LNCaP clone FGC (cell line): ENCODE measurements at regions not wholly inside any gene's neighbourhood (a gene's known extent, or its start where the extent isn't known, plus 50 kb on each side); places are given as distances from the start of the nearest gene placed in this dataset.

ENCODE experiments used
- DNase-seq: peaks from one replicate; pipeline ENCODE4 v3.0.0-alpha.2; 2011; ENCODE audit warnings: low read depth
- H3K4me3 ChIP-seq: 2 replicates; pipeline ENCODE4 v1.5.1; 2011; ENCODE audit warnings: mild to moderate bottlenecking, low read depth, low read length, control low read depth
- TF ChIP-seq, protein P1 (sequence below): IDR thresholded peaks from 2 replicates; pipeline ENCODE4 v1.5.1; 2012; ENCODE audit warnings: mild to moderate bottlenecking; ENCODE audit not compliant: control insufficient read depth, insufficient read depth; ENCODE audit errors: extremely low read depth

DNA sequence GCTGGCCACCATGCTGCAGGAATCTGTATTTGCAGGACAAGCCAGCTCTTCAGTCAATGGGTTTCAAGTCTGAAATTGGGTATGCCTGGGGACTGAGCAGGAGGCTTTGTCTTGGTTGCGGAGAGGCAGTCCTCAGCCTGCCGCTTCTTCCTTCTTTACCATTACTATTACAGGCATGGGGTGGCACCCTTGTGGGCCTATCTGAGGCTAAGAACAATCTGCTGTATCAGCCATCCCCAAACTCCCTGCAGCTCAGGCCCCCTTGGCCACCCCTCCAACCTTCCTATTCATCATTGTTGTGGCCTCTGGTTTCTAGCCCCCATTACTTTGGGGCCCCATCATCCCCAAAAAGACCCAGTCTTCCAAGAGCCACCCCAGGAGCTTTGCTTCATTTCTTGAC, 289.2 kb upstream of the FOXQ1 start:
- no peak for DNase-seq
- H3K4me3 ChIP-seq: no peak overlapping the region
- TF ChIP-seq, protein P1, sequence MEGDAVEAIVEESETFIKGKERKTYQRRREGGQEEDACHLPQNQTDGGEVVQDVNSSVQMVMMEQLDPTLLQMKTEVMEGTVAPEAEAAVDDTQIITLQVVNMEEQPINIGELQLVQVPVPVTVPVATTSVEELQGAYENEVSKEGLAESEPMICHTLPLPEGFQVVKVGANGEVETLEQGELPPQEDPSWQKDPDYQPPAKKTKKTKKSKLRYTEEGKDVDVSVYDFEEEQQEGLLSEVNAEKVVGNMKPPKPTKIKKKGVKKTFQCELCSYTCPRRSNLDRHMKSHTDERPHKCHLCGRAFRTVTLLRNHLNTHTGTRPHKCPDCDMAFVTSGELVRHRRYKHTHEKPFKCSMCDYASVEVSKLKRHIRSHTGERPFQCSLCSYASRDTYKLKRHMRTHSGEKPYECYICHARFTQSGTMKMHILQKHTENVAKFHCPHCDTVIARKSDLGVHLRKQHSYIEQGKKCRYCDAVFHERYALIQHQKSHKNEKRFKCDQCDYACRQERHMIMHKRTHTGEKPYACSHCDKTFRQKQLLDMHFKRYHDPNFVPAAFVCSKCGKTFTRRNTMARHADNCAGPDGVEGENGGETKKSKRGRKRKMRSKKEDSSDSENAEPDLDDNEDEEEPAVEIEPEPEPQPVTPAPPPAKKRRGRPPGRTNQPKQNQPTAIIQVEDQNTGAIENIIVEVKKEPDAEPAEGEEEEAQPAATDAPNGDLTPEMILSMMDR: no peak

DNA sequence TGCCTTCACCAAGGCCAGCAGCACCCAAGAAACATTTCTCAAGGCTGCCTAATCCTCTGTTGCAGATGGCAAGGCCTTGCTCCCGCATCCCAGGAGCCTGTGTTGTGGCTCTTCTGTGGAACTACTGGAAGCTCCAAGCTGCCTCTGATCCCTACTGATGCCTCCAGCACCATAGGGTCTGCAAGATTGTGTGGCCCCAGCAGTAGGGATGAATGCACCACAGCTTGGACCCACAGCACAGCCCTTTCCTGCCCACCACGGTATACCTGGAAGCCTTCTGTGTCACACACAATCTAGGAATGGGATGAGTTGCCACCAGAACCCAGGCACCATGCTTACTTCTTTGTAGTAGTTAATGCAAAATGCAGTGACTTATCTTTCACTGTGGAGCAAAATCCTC, 291.1 kb upstream of the FOXQ1 start:
- DNase-seq: no peak
- TF ChIP-seq, protein P1: no peak
- no peak overlapping the region for H3K4me3 ChIP-seq

DNA sequence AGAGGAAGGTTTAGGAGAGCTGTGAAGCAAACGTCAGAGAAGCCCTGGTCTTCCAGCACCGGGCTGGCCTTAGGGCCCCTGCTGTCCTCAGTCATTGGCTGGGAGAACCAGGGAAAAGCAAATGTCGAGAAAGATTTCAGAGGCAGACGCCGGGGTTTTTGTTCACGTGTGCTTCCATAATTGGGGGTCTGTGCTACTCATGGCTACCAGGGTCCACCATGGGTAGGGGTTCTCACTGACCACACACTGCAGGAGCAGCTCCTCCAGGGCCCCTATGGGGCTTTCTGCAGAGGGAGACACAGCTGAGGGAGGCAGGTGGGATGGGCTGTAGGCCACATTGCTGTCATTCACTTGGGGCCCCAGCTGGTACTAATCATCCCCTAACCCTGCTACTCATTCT, 291.8 kb upstream of the FOXQ1 start:
- no peak for DNase-seq
- TF ChIP-seq, protein P1: no peak

DNA sequence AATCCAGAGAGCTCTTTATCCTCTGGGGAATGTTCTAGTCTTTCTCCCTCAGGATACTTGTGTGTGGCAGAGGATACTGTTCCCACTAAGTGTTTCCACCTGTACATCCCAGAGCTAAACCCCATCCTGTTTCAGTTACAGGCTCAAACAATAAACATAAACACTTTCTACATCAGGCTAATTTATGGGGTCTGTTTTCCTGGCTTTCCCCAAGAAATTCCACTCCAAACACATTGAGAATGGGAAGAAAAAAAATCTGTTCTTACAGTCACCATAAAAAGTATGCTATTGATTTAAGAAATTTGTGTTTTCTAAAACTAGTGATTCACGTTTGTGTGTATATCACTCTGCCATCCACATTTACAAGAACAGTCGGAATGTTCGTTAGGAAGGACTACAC, 293.9 kb upstream of the FOXQ1 start:
- TF ChIP-seq, protein P1: no peak
- DNase-seq: no peak
- no peak overlapping the region for H3K4me3 ChIP-seq

More for the DNA sequence above, 291.8 kb upstream of the FOXQ1 start:
- no peak overlapping the region for H3K4me3 ChIP-seq

DNA sequence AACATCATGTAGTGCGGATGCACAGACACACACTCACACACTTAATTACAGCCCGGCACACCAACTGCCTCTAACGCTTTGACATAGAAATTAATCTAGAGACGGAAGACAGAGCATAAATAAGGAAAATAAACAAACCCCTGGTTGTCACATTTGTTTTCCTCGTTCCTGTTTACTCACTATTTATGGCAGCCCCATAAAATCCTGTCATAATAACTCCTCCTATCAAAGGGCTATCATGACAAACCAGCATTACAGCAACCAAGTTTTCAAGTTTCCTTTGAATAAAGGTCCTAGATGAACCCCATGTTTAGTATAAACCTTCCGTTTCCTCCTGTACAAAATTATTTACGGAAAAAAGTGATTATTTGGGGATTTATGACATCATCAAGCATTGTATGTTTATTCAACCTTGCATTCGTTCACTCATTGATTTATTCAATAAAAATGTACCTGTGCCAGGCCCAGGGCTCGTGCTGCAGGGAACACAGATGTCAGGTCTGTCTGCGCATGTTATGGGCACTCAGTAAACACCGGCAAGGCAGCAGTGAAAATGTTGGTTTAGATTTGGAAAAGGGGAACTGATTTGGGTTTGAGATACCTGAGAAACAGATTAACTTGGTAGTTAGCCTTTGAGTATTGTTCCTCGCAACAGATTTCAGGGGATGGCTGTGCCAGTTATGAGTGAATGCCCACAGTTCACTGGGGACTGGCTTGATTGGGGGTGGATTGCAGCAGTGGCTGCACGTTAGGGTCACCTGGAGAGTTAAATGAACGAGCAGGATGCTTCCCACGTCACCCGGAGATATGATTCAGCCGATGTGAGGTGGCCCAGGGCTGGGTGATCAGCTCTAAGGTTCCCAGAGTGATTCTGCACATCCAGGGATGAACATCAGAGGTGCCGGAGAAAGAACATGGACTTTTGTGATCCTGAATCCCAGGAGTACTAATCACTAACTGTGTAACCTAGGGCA, 295.3 kb upstream of the FOXQ1 start:
- DNase-seq: peak; percentile 76
- TF ChIP-seq, protein P1: no peak
- peak overlapping the region; percentile 17; the same call in 1 of the 2 replicates for H3K4me3 ChIP-seq

DNA sequence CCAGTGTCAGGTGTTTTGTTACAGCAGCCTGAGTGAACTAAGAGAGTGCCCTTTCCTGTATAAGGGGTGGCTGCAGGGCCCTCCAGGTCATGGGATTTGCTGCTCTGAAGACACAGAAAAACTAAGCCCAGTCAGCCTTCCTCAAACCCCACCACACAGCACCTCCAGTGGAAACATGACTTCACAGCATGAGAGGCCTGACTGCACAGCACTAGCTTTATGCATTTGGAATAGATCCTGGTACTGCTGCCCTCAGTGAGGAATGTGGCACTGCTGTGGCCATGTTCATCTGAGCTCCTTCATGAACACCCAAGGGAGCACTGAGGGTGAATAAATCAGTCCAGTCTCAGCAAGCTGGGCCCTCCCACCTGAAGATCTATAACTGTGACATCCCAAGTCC, 296.1 kb upstream of the FOXQ1 start:
- DNase-seq: peak; percentile 45
- TF ChIP-seq, protein P1: peak; percentile 55
- no peak overlapping the region for H3K4me3 ChIP-seq
